Liver (tissue), 8 donors: ENCODE measurements at regions not wholly inside any gene's neighbourhood (a gene's known extent, or its start where the extent isn't known, plus 50 kb on each side); places are given as distances from the start of the nearest gene placed in this dataset.
"Not testable (repeated sequence)": the region's sequence is repeated elsewhere in the genome, so short reads cannot be mapped to it uniquely, and the experiment has no call there.

Experiments
- DNase-seq: peaks from one replicate; pipeline ENCODE4 v3.0.0-alpha.2; 2017; ENCODE audit warnings: low spot score
- H3K27ac ChIP-seq, 2 donors: one replicate each; pipeline ENCODE4 v1.7.0; 2013; ENCODE audit warnings: inconsistent platforms in 2 of 2, low read length in 2 of 2, control low read depth in 1 of 2, low read depth in 1 of 2, mild to moderate bottlenecking in 1 of 2
- H3K27me3 ChIP-seq, 4 donors: one replicate each; pipeline versions ENCODE4 v1.6.1 to v1.7.0; 2013; ENCODE audit warnings: low read length in 3 of 4, inconsistent platforms in 1 of 4, mild to moderate bottlenecking in 1 of 4, moderate library complexity in 1 of 4; ENCODE audit not compliant: control insufficient read depth in 4 of 4, insufficient read depth in 4 of 4
- H3K36me3 ChIP-seq, 4 donors: one replicate each; pipeline versions ENCODE4 v1.6.1 to v1.7.0; 2013; ENCODE audit warnings: low read length in 3 of 4, mild to moderate bottlenecking in 3 of 4, low read depth in 1 of 4, moderate library complexity in 1 of 4; ENCODE audit not compliant: control insufficient read depth in 4 of 4, insufficient read depth in 3 of 4
- H3K4me1 ChIP-seq, 4 donors: one replicate each; pipeline versions ENCODE4 v1.6.1 to v1.7.0; 2013; ENCODE audit warnings: low read length in 3 of 4, mild to moderate bottlenecking in 3 of 4, moderate library complexity in 1 of 4; ENCODE audit not compliant: control insufficient read depth in 4 of 4, insufficient read depth in 4 of 4
- H3K4me3 ChIP-seq, 3 donors: one replicate each; pipeline versions ENCODE4 v1.6.1 to v1.7.0; 2013; ENCODE audit warnings: low read length in 3 of 3, control low read depth in 1 of 3, low read depth in 1 of 3, mild to moderate bottlenecking in 1 of 3
- H3K9ac ChIP-seq, 2 donors: one replicate each; pipeline ENCODE4 v1.7.0; 2013; ENCODE audit warnings: low read length in 2 of 2, mild to moderate bottlenecking in 2 of 2, moderate library complexity in 2 of 2, control low read depth in 1 of 2, low read depth in 1 of 2
- H3K9me3 ChIP-seq, 4 donors: one replicate each; pipeline versions ENCODE4 v1.6.1 to v1.7.0; 2013; ENCODE audit warnings: low read length in 3 of 4; ENCODE audit not compliant: control insufficient read depth in 4 of 4
- GABPA ChIP-seq, 2 donors: IDR thresholded peaks in 1 of 2; conservative IDR thresholded peaks in 1 of 2; 2 replicates each; pipeline ENCODE4 v1.6.1; 2016; ENCODE audit warnings: antibody characterized with exemption in 2 of 2, mild to moderate bottlenecking in 1 of 2, moderate library complexity in 1 of 2
- HNF4A ChIP-seq, 2 donors: conservative IDR thresholded peaks; 2 replicates each; pipeline ENCODE4 v1.6.1; 2016; ENCODE audit warnings: antibody characterized with exemption in 2 of 2, mild to moderate bottlenecking in 2 of 2
- HNF4G ChIP-seq: IDR thresholded peaks from 2 replicates; pipeline ENCODE4 v1.6.1; 2016; ENCODE audit warnings: antibody characterized with exemption
- JUND ChIP-seq, 2 donors: IDR thresholded peaks; 2 replicates each; pipeline ENCODE4 v1.6.1; 2016; ENCODE audit warnings: antibody characterized with exemption in 2 of 2
- NR2F2 ChIP-seq: IDR thresholded peaks from 2 replicates; pipeline ENCODE4 v1.6.1; 2016; ENCODE audit warnings: antibody characterized with exemption
- RAD21 ChIP-seq, 2 donors: IDR thresholded peaks; 2 replicates each; pipeline ENCODE4 v1.6.1; 2016; ENCODE audit warnings: antibody characterized with exemption in 2 of 2, mild to moderate bottlenecking in 2 of 2
- RXRA ChIP-seq, 2 donors: IDR thresholded peaks; 2 replicates each; pipeline ENCODE4 v1.6.1; 2017 to 2018; ENCODE audit warnings: antibody characterized with exemption in 2 of 2, mild to moderate bottlenecking in 1 of 2
- SP1 ChIP-seq: IDR thresholded peaks from 2 replicates; pipeline ENCODE4 v1.6.1; 2018; ENCODE audit warnings: antibody characterized with exemption, mild to moderate bottlenecking
- TAF1 ChIP-seq: conservative IDR thresholded peaks from 2 replicates; pipeline ENCODE4 v1.6.1; 2016; ENCODE audit warnings: antibody characterized with exemption, mild to moderate bottlenecking
- YY1 ChIP-seq: IDR thresholded peaks from 2 replicates; pipeline ENCODE4 v1.6.1; 2016; ENCODE audit warnings: antibody characterized with exemption, mild to moderate bottlenecking
- WGBS: extraction: QIAGEN DNeasy Blood & Tissue Kit; methylation state at CpG from one replicate; pipeline ENCODE4 v1.1.7; 2013; 5-methylcytosine and 5-hydroxymethylcytosine counted together
- TF ChIP-seq, protein P1 (sequence below): IDR thresholded peaks from 2 replicates; pipeline ENCODE4 v1.6.1; 2016; ENCODE audit warnings: antibody characterized with exemption
- TF ChIP-seq, protein P2 (sequence below): fragments of 150-350 bp; IDR thresholded peaks from 2 replicates; pipeline ENCODE4 v1.5.1; 2017; ENCODE audit warnings: improper control_type of control experiment, low read depth, low read length; ENCODE audit not compliant: missing input control
- donor health status: healthy.
- donor health status: healthy.
- donor health status: healthy.
- donor health status: healthy.
- donor health status: healthy.

DNA sequence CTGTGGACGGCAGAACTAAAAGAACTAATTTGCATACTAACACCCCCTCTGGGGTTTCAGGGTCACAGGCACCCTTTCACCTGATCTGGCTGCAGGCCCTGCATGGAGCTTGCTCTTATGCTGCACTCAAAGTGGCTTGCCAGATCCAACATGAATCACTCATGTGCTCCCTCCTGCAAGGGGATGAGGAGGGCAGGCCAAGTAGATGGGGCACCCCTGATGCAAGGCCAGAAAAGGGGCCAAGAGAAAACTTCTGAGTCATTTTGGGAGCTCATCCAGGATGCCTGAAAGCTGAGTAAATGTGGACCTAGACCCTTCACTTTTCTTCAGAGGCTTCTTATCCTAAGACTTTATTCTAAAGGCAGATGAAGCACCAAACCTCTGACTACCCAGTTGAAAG, 558.5 kb upstream of the PTGER4 start:
- Histone ChIP-seq H3K4me3 (no peak overlapping the region), H3K4me1 (no peaks in the 10 kb centered on the region), H3K9ac (no peak overlapping the region), H3K27me3 (no peaks in the 10 kb centered on the region), H3K36me3 (no peaks in the 10 kb centered on the region), H3K9me3 (no peaks in the 10 kb centered on the region), H3K27ac (no peak overlapping the region)
- DNase-seq = no peak
- 81% methylated on average over 1 of the region's 1 CpG for WGBS
- TF ChIP-seq HNF4G (no peak), RAD21 (IDR thresholded peaks at IDR 0.05) (no peak), SP1 (no peak), GABPA (IDR thresholded peaks at IDR 0.05 in 1 of 2, conservative IDR thresholded peaks at IDR 0.05 in 1 of 2) (no peak), TAF1 (no peak), JUND (IDR thresholded peaks at IDR 0.05) (no peak), RXRA (IDR thresholded peaks at IDR 0.05) (no peak), YY1 (no peak), NR2F2 (no peak)
- TF ChIP-seq, protein P1, sequence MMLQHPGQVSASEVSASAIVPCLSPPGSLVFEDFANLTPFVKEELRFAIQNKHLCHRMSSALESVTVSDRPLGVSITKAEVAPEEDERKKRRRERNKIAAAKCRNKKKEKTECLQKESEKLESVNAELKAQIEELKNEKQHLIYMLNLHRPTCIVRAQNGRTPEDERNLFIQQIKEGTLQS = no peak

DNA sequence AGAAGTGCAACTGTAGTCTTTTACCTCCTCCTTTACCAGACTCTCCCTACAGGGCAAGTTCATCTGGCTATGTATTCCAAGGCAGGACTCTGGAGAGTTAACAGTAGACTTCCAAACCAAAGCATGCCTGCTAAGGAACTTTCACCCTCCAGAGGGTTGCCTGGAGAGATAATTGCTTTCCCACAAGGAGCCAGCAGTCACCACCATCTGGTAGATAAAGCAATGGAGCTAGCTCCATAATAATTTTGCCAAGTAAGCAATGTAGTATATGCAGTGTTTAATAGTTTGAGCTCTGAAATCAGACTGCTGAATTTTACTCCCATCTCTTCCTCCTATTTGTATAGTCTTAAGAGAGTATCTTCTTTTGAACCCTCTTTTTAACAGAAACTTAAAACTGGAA, 566.8 kb upstream of the PTGER4 start:
- Histone ChIP-seq H3K9ac (no peak overlapping the region), H3K9me3 (no peaks in the 10 kb centered on the region), H3K27ac (no peak overlapping the region), H3K4me1 (no peaks in the 10 kb centered on the region), H3K4me3 (no peak overlapping the region), H3K36me3 (no peaks in the 10 kb centered on the region), H3K27me3 (no peaks in the 10 kb centered on the region)
- DNase-seq = no peak
- TF ChIP-seq JUND (IDR thresholded peaks at IDR 0.05) (no peak), HNF4A (conservative IDR thresholded peaks at IDR 0.05) (no peak)
- TF ChIP-seq, protein P2, sequence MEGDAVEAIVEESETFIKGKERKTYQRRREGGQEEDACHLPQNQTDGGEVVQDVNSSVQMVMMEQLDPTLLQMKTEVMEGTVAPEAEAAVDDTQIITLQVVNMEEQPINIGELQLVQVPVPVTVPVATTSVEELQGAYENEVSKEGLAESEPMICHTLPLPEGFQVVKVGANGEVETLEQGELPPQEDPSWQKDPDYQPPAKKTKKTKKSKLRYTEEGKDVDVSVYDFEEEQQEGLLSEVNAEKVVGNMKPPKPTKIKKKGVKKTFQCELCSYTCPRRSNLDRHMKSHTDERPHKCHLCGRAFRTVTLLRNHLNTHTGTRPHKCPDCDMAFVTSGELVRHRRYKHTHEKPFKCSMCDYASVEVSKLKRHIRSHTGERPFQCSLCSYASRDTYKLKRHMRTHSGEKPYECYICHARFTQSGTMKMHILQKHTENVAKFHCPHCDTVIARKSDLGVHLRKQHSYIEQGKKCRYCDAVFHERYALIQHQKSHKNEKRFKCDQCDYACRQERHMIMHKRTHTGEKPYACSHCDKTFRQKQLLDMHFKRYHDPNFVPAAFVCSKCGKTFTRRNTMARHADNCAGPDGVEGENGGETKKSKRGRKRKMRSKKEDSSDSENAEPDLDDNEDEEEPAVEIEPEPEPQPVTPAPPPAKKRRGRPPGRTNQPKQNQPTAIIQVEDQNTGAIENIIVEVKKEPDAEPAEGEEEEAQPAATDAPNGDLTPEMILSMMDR = no peak

DNA sequence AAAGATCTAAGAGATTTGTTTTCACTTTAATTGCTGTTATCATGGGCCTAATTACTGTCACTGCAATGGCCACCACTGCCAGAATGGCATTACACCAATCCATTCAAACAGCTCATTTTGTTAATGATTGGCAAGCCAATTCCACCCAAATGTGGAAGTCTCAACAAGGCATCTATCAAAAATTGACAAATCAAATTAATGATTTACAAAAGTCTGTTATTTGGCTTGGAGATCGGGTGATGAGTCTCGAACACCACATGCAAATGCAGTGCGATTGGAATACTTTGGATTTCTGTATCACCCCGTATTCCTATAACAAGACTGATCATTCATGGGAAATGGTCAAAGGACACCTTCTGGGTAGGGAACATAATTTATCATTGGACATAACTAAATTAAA, 568.7 kb upstream of the PTGER4 start:
- DNase-seq, H3K27me3 ChIP-seq, H3K36me3 ChIP-seq, H3K27ac ChIP-seq, H3K9ac ChIP-seq, H3K9me3 ChIP-seq, H3K4me3 ChIP-seq, H3K4me1 ChIP-seq: not testable (repeated sequence)
- 64% methylated on average over 4 of the region's 4 CpGs for WGBS

DNA sequence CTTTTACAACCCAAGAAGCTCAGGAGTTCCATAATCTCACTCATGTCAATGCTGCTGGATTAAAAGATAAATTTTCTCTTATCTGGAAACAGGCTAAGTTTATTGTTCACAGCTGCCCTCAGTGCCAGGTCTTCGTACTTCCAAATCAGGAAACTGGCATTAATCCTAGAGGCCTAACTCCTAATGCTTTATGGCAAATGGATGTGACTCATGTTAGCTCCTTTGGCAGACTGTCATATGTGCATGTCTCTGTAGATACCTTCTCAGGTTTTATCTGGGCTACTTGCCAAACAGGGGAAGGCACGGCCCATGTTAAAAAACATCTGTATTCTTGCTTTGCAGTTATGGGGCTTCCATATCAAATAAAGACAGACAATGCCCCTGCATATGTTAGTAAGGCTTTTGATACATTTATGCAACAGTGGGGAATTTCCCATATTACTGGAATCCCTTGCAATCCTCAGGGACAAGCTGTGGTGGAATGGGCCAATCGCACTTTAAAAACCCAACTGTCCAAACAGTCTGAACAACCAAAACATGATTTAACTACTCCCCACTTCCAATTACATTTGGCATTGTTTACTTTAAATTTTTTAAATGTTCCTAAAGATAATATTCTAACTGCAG, 570.8 kb upstream of the PTGER4 start:
- DNase-seq, H3K27ac ChIP-seq, H3K4me3 ChIP-seq, H3K9ac ChIP-seq, H3K36me3 ChIP-seq, H3K27me3 ChIP-seq, H3K4me1 ChIP-seq, H3K9me3 ChIP-seq: not testable (repeated sequence)
- WGBS = 63% methylated on average over 3 of the region's 3 CpGs

DNA sequence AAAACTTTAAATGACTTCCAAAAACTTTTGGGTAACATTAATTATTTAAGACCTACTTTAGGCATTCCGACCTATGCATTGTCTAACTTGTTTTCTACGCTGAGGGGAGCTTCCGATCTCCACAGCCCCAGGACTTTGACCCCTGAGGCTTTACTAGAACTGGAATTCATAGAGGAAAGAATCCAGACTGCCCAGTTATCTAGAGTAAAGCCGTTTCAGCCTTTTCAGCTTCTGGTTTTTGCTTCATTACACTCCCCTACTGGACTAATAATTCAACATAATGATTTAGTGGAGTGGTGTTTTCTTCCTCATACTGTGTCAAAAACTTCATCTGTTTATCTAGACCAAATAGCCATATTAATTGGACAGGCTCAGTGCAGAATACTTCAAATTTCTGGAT, 571.9 kb upstream of the PTGER4 start:
- H3K27ac ChIP-seq, H3K9ac ChIP-seq, H3K36me3 ChIP-seq, H3K4me1 ChIP-seq, DNase-seq, H3K9me3 ChIP-seq, H3K27me3 ChIP-seq, H3K4me3 ChIP-seq: not testable (repeated sequence)
- 44% methylated on average over 4 of the region's 4 CpGs for WGBS
